NT2/D1 (cell line): ENCODE measurements at regions not wholly inside any gene's neighbourhood (a gene's known extent, or its start where the extent isn't known, plus 50 kb on each side); places are given as distances from the start of the nearest gene placed in this dataset.

ENCODE experiments used
- SUZ12 ChIP-seq: IDR thresholded peaks from 2 replicates; pipeline ENCODE4 v1.6.1; 2011; ENCODE audit not compliant: insufficient read length, insufficient read depth; ENCODE audit errors: extremely low read depth
- YY1 ChIP-seq: IDR thresholded peaks from 2 replicates; pipeline ENCODE4 v1.6.1; 2011; ENCODE audit not compliant: insufficient read length, insufficient read depth
- ZNF274 ChIP-seq: IDR thresholded peaks from 2 replicates; pipeline ENCODE4 v1.6.1; 2011; ENCODE audit warnings: mild to moderate bottlenecking, low read depth, low read length

- TF ChIP-seq ZNF274 (no peak), SUZ12 (no peak), YY1 (no peak)
Observed at GRCh38 chr17:52378860-52379259, 220.3 kb upstream of the CA10 start.
